Activated CD8-positive, alpha-beta T cell treated with anti-CD3 and anti-CD28 coated beads, Interleukin-2, amount 10 ng/mL, durations not matched to agents 7 days and 5 days (primary cell): ENCODE measurements at regions not wholly inside any gene's neighbourhood (a gene's known extent, or its start where the extent isn't known, plus 50 kb on each side); places are given as distances from the start of the nearest gene placed in this dataset.

Experiments used
- ATAC-seq: fragments of 150-1000 bp; cut with Tn5 transposase; one replicate; pipeline ENCODE4 v1.10.0; 2021; ENCODE audit warnings: moderate library complexity
- CTCF ChIA-PET: fragments of 350-600 bp; sonication (Branson Sonifier 250); formaldehyde crosslinking; loops from one replicate; lab custom pipeline; 2021; ENCODE audit warnings: antibody characterized with exemption; lab: Charles Lee
- POLR2A ChIA-PET: fragments of 350-600 bp; sonication (Branson Sonifier 250); formaldehyde crosslinking; loops from one replicate; lab custom pipeline; 2021; ENCODE audit warnings: antibody characterized with exemption; lab: Charles Lee
- DNase-seq: peaks from one replicate; pipeline ENCODE4 v3.0.0-alpha.2; 2020
- H3K27ac Mint-ChIP-seq: one replicate; pipeline ENCODE4 v1.8.0; 2021; ENCODE audit warnings: mild to moderate bottlenecking, mixed read lengths
- H3K27me3 Mint-ChIP-seq: one replicate; pipeline ENCODE4 v1.8.0; 2021; ENCODE audit warnings: low read depth, mixed read lengths
- H3K36me3 Mint-ChIP-seq: one replicate; pipeline ENCODE4 v1.8.0; 2021; ENCODE audit warnings: low read depth, mixed read lengths
- H3K4me1 Mint-ChIP-seq: one replicate; pipeline ENCODE4 v1.8.0; 2021; ENCODE audit warnings: low read depth, mixed read lengths
- H3K4me3 Mint-ChIP-seq: one replicate; pipeline ENCODE4 v1.8.0; 2021; ENCODE audit warnings: mild to moderate bottlenecking, mixed read lengths
- H3K9me3 Mint-ChIP-seq: one replicate; pipeline ENCODE4 v1.8.0; 2022; ENCODE audit warnings: mixed read lengths; ENCODE audit not compliant: insufficient read depth

DNA sequence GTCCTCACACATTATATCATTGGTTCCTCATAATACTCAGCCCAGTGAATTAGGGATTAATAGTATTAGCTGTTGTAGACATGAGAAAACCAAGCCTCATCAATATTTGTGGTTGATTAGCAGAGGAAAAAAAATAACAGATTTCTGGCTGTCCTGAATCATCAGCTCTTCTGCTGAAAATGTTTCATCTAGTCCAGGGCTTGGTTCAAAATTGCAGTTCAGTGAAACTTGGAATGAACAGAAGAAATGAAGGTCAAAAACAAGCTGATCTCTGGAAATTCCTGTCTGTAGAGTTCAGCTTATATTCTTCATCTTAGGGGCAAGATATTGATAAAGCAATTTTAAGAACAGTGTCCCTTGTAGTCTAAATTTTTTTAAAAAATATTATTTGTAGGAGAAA lies 361.1 kb upstream of the CCDC179 start:
- H3K9me3 Mint-ChIP-seq, result peaks cover 3% of the 10 kb centered on the region
- H3K4me1 Mint-ChIP-seq, result no peaks in the 10 kb centered on the region
- no peak for ATAC-seq
- H3K36me3 Mint-ChIP-seq, result no peaks in the 10 kb centered on the region
- DNase-seq, result no peak
- no peak overlapping the region for H3K27ac Mint-ChIP-seq
- H3K4me3 Mint-ChIP-seq, result no peak overlapping the region
- CTCF ChIA-PET, result no interaction called here
- POLR2A ChIA-PET, result no interaction called here
- H3K27me3 Mint-ChIP-seq, result no peaks in the 10 kb centered on the region

DNA sequence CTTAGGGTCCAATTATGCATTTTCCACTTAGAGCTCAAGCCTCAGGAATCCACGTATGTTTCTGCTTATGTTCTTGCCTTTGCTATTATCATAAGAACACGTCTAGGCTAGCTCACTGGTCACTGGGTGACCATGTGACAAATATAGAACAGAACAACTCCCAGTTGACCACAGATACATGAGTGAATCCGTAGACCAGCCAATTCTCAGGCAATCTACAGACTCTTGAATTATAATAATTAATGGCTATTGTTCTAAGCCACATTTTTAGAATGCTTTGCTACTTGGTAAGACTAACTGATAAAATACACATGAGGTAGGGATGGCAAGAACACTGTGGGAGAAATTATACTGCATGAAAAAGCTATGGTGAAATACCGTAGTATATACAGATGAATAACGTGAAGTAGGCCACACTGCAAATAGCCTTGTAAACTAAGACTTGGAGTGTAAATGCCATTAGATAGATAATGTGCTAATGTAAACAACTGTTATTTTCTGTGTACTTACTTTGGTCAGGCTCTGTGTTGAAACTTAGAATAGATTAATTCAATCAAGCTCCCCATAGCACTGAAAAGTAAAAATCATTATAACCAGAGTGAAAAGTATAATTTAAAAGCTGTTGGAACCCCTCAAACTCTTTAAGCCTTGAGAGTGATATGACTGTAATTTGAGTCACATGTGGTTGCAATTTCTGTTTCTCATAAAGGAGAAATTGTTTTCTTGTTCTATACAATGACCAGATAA lies 366.2 kb upstream of the CCDC179 start:
- ChIA-PET POLR2A (no interaction called here), CTCF (no interaction called here)
- no peaks in the 10 kb centered on the region for H3K9me3 Mint-ChIP-seq
- H3K4me1 Mint-ChIP-seq, result no peaks in the 10 kb centered on the region
- H3K27me3 Mint-ChIP-seq, result no peaks in the 10 kb centered on the region
- no peak overlapping the region for H3K4me3 Mint-ChIP-seq
- no peak overlapping the region for H3K27ac Mint-ChIP-seq
- ATAC-seq (no peak), DNase-seq (no peak)
- no peaks in the 10 kb centered on the region for H3K36me3 Mint-ChIP-seq

DNA sequence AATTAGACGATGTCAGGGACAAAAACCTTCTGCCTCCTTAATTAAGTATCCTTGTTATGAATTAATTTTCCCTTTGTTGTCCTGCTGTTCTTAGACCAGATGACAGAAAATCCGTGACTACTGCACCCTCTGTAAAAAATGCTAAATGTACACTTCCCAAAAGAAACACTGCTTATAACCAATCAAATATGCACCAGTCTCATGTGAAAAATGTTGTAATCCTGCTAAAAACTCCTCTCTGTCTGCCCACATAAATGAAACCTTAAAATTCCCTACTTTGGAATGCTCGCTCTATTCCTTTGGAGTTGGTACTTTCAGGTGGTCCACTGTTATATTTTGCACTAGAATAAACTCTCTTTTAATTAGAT lies 366.8 kb upstream of the CCDC179 start:
- ATAC-seq (no peak), DNase-seq (no peak)
- ChIA-PET POLR2A (no interaction called here), CTCF (no interaction called here)
- no peaks in the 10 kb centered on the region for H3K27me3 Mint-ChIP-seq
- H3K4me1 Mint-ChIP-seq, result no peaks in the 10 kb centered on the region
- H3K27ac Mint-ChIP-seq, result no peak overlapping the region
- no peaks in the 10 kb centered on the region for H3K9me3 Mint-ChIP-seq
- H3K36me3 Mint-ChIP-seq, result no peaks in the 10 kb centered on the region
- no peak overlapping the region for H3K4me3 Mint-ChIP-seq

DNA sequence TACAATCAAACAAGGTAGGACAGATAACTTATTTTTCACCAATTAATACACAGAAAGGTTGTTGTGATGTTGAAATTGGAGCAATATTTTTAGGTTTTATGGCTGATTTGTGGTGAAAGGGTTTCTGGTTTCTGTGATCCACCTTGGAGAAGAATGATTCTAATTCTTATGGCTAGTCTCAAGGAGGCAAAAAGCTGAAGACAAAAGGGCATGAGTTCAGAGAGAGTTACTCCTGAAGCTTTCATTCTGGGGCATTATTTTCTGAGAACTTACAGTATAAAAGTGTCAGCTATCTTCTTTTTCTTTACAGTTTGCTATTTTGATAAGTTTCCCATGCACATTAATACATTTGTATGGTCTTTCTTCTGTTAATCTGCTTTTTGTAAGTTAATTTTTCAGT lies 372.4 kb upstream of the CCDC179 start:
- DNase-seq (no peak), ATAC-seq (no peak)
- Mint-ChIP-seq H3K27ac (no peak overlapping the region), H3K27me3 (no peaks in the 10 kb centered on the region), H3K4me1 (no peaks in the 10 kb centered on the region), H3K4me3 (no peak overlapping the region), H3K9me3 (no peaks in the 10 kb centered on the region), H3K36me3 (no peaks in the 10 kb centered on the region)
- POLR2A ChIA-PET, result no interaction called here
- CTCF ChIA-PET, result no interaction called here

DNA sequence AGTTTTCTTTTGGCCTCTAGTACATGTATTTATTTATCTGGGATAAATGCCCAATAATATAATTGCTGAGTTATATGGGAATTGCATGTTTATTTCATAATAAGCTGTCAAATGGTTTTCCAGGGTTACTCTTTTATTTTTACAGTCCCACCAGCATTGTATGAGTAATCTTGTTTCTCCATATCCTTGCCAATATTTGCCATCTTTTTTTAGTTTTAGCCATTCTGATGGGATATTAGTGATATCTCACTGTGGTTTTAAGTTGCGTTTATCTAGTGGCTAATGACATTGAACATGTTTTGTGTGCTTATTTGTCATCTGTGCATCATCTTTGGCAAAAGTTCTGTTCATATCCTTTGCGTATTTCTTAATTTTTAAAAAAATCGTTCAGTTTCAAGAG lies 372.8 kb upstream of the CCDC179 start:
- ChIA-PET CTCF (no interaction called here), POLR2A (no interaction called here)
- no peak overlapping the region for H3K27ac Mint-ChIP-seq
- ATAC-seq (no peak), DNase-seq (no peak)
- no peaks in the 10 kb centered on the region for H3K36me3 Mint-ChIP-seq
- H3K9me3 Mint-ChIP-seq, result no peaks in the 10 kb centered on the region
- H3K4me3 Mint-ChIP-seq, result no peak overlapping the region
- no peaks in the 10 kb centered on the region for H3K27me3 Mint-ChIP-seq
- no peaks in the 10 kb centered on the region for H3K4me1 Mint-ChIP-seq

DNA sequence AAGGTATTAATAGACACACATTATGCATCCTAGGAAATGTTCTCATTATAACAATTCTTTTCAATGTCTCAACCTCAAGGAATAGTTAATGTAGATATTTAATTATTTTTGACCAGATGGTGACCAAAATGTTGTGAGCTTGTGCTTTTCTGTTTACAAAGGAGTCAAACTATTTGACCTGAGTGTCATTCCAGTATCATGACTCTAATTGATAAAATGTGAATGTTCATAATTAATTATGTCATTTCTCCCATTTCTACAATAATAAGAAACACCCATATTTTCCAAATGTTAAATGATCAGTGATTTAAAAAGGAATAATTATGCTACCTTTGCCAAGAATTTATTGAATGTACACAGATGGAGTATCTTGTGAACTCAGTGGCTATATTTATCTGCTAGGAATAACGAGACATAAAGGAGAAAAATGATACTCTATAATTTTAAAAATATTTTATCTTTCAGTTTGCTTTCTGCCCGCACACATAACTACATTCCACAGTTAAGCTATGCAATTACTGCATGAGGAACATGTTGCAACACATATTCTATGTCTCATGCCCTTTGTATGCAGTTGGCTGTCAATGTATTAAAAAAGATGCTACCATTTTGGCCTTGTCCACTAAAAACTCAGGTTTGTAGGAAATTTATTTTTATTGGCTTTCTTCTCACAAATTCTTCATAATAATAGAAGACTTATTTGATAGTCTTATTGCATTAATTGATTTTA lies 376.7 kb upstream of the CCDC179 start:
- H3K27ac Mint-ChIP-seq, result no peak overlapping the region
- peaks cover 4% of the 10 kb centered on the region for H3K9me3 Mint-ChIP-seq
- no peaks in the 10 kb centered on the region for H3K27me3 Mint-ChIP-seq
- no peaks in the 10 kb centered on the region for H3K36me3 Mint-ChIP-seq
- ChIA-PET POLR2A (no interaction called here), CTCF (no interaction called here)
- H3K4me3 Mint-ChIP-seq, result no peak overlapping the region
- DNase-seq (no peak), ATAC-seq (no peak)
- no peaks in the 10 kb centered on the region for H3K4me1 Mint-ChIP-seq

DNA sequence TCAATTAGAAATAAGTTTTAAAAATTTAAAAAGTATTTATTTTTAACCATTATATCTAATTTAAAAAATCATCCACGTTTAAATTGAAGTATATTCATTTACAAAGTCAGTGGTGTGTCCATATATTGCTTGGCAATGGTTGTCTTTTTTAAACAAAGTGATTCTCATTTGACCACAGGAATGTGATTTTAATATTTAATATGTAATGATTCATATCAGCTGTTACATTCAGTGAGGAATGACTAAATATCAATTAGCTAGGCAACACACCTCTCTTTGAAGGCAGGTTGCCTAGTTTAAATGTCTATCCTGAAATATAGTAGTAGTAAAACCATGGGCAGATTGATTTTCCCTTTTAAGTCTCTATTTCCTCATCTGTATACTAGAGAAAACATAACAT lies 392.2 kb upstream of the CCDC179 start:
- DNase-seq, result no peak
- Mint-ChIP-seq H3K27me3 (no peaks in the 10 kb centered on the region), H3K9me3 (peaks cover 9% of the 10 kb centered on the region), H3K4me1 (no peaks in the 10 kb centered on the region), H3K27ac (no peak overlapping the region), H3K36me3 (no peaks in the 10 kb centered on the region), H3K4me3 (no peak overlapping the region)
- no peak for ATAC-seq
- ChIA-PET POLR2A (no interaction called here), CTCF (no interaction called here)

DNA sequence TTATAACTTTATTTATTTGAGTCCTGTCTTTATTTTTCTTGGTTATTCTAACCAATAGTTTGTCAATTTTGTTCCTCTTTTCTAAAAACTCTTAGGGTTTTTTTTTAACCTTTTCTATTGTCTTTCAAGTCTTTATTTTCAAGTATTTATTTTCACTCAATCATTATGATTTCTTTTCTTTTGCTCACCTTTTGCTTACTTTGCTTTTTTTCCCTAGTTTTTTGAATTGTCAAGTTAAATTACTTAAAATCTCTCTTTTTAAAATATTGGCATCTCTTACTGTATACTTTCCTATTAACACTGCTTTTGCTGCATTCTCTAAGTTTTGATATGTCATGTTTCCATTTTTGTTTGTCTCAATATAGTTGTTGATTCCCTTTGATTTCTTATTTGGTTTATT lies 396.8 kb upstream of the CCDC179 start:
- H3K36me3 Mint-ChIP-seq, result no peaks in the 10 kb centered on the region
- no peak overlapping the region for H3K4me3 Mint-ChIP-seq
- no peak overlapping the region for H3K27ac Mint-ChIP-seq
- H3K4me1 Mint-ChIP-seq, result no peaks in the 10 kb centered on the region
- H3K27me3 Mint-ChIP-seq, result no peaks in the 10 kb centered on the region
- ATAC-seq, result no peak
- CTCF ChIA-PET, result no interaction called here
- H3K9me3 Mint-ChIP-seq, result no peaks in the 10 kb centered on the region
- no peak for DNase-seq
- POLR2A ChIA-PET, result no interaction called here

DNA sequence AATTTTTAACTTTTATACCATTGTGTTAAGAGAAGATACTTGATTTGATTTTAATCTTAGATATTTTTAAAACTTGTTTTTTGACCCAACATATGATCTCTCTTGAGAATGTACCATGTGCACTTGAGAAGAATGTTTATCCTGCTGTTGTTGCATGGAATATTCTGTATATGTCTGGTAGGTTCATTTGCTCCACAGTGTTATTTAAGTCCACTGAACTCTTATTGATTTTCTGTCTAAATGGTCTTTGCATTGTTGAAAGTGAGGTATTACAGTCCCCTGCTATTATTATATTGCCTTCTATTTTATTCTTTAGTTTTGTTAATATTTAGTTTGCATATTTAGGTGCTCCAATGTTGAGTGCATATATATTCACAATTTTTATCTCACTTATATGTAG lies 397.3 kb upstream of the CCDC179 start:
- H3K27me3 Mint-ChIP-seq, result no peaks in the 10 kb centered on the region
- ATAC-seq (no peak), DNase-seq (no peak)
- no peak overlapping the region for H3K4me3 Mint-ChIP-seq
- ChIA-PET POLR2A (no interaction called here), CTCF (no interaction called here)
- H3K36me3 Mint-ChIP-seq, result no peaks in the 10 kb centered on the region
- H3K9me3 Mint-ChIP-seq, result no peaks in the 10 kb centered on the region
- no peaks in the 10 kb centered on the region for H3K4me1 Mint-ChIP-seq
- no peak overlapping the region for H3K27ac Mint-ChIP-seq

DNA sequence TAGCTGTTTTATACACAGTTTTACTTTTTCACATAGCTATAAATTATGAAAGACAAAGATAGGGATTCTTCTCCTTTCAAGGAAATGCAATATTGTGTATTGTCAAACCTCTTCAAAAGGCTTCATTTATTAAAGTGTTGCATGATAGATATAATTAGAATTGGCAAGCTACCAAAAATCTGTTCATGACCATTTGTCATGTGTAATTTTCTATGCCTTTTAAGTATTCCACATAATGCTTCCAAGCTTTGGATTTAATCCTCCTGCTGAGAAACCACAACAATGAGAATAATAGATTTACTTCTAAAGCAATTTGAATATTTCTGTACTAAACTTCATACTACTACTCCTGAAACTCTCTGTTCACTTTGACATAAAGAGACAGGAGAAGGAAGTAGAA lies 403.2 kb upstream of the CCDC179 start:
- Mint-ChIP-seq H3K4me1 (no peaks in the 10 kb centered on the region), H3K27ac (no peak overlapping the region), H3K9me3 (peaks cover 7% of the 10 kb centered on the region), H3K36me3 (no peaks in the 10 kb centered on the region), H3K4me3 (no peak overlapping the region), H3K27me3 (no peaks in the 10 kb centered on the region)
- no peak for ATAC-seq
- ChIA-PET POLR2A (no interaction called here), CTCF (no interaction called here)
- DNase-seq, result no peak

DNA sequence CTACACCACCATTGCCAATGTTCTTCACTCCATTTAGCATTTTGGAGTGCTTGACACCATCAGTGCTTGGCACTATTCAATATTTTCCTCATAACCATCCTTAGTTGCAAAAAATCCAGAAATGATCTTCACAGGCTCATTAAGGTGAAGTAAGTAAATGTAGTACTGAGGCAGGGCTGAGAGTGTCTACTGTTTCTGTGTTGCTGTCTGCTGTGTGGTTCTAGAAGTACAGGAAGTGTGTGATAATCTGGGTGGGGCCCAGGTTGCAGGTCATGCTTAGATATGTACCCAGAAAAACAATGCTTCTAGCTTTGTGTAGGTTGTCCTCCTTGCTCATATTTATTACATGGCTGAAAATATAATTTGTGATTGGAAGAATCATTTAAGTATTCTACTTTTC lies 411.8 kb upstream of the CCDC179 start:
- no peaks in the 10 kb centered on the region for H3K4me1 Mint-ChIP-seq
- POLR2A ChIA-PET, result no interaction called here
- CTCF ChIA-PET, result no interaction called here
- DNase-seq (no peak), ATAC-seq (no peak)
- H3K27me3 Mint-ChIP-seq, result no peaks in the 10 kb centered on the region
- H3K27ac Mint-ChIP-seq, result no peak overlapping the region
- H3K4me3 Mint-ChIP-seq, result no peak overlapping the region
- no peaks in the 10 kb centered on the region for H3K36me3 Mint-ChIP-seq
- H3K9me3 Mint-ChIP-seq, result peaks cover 9% of the 10 kb centered on the region

DNA sequence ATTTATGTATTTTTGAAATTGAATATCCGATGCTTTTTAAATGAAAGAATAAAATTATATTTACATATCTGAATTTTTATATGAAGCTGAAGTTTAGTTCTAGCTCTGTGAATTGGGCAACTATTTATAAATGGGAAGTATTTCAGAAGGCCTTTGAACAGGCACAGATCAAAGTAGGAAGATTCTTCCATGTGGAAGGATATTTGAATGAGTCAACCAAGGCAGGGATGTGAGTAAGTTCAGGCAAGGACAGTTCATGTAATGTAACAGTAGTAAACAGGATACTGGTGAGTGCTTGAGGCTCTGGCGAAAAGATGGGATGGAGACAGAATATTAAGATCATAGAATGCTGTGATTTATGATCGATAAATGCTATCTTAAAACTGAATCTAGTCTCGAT lies 417.8 kb upstream of the CCDC179 start:
- DNase-seq (no peak), ATAC-seq (no peak)
- H3K4me3 Mint-ChIP-seq, result no peak overlapping the region
- no peaks in the 10 kb centered on the region for H3K27me3 Mint-ChIP-seq
- H3K4me1 Mint-ChIP-seq, result no peaks in the 10 kb centered on the region
- H3K36me3 Mint-ChIP-seq, result no peaks in the 10 kb centered on the region
- peaks cover 15% of the 10 kb centered on the region for H3K9me3 Mint-ChIP-seq
- CTCF ChIA-PET, result no interaction called here
- POLR2A ChIA-PET, result no interaction called here
- no peak overlapping the region for H3K27ac Mint-ChIP-seq

DNA sequence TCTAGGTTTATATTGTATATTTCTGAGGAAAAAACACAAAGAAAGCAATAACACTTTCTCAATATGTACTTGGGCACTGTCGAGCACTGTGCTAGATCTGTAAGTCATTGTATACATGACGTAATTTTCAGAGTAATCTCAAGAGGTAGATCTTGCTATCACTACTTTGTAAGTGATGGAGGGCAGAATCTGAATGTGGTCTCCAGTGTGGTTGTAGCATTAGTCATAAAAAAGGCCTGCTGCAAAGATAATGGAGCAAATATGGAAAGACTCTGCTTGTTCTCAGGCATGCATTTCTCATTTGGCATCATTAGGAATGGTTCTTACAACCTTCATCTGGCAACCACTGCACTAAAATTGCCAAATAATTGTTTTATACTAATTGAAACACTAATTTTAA lies 419.8 kb upstream of the CCDC179 start:
- H3K4me1 Mint-ChIP-seq, result no peaks in the 10 kb centered on the region
- H3K27me3 Mint-ChIP-seq, result no peaks in the 10 kb centered on the region
- POLR2A ChIA-PET, result no interaction called here
- no peak overlapping the region for H3K27ac Mint-ChIP-seq
- CTCF ChIA-PET, result no interaction called here
- H3K9me3 Mint-ChIP-seq, result peaks cover 6% of the 10 kb centered on the region
- DNase-seq, result no peak
- ATAC-seq, result no peak
- H3K4me3 Mint-ChIP-seq, result no peak overlapping the region
- no peaks in the 10 kb centered on the region for H3K36me3 Mint-ChIP-seq
